ENCODE measurements at regions not wholly inside any gene's neighbourhood (a gene's known extent, or its start where the extent isn't known, plus 50 kb on each side); places are given as distances from the start of the nearest gene placed in this dataset.

DNA sequence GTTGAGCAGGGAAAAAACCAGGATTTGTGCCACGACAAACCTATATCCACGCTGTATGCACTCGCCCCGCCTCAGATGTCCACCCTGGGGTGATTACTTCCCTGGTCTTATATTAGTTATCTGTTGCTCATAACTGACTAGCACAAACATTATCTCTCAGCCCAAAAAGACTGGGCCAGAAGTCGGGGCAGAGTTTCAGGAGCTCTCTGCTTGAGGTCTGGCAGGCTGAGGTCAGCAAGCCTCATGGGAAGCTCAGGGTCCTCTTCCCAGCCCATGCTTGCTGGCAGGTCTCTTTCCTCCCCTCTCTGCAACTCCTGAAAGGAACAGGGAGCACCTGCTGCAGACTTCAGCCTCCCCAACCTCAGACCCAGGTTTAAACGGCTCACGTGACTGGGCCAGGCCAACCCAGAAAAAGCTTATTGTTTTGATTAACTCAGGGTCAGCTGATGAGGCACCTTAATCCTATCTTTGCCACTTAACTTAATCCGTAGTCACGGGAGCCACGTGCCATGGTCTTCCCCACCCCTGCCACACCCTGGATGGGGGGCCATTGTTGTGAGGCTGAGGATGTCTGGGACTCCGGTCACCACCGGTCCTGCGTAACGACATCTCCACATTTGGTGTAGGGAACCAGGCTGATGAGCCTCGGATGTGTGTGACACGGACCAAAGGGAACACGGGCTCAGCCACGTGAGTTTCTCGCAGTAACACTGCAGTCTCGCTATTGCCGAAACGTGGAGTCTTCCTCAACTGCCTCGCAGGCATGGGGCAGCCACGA lies 123.7 kb upstream of the IRX4 start:
- no peak overlapping the region for H3K4me3 Mint-ChIP-seq
- TF ChIP-seq, protein P1, sequence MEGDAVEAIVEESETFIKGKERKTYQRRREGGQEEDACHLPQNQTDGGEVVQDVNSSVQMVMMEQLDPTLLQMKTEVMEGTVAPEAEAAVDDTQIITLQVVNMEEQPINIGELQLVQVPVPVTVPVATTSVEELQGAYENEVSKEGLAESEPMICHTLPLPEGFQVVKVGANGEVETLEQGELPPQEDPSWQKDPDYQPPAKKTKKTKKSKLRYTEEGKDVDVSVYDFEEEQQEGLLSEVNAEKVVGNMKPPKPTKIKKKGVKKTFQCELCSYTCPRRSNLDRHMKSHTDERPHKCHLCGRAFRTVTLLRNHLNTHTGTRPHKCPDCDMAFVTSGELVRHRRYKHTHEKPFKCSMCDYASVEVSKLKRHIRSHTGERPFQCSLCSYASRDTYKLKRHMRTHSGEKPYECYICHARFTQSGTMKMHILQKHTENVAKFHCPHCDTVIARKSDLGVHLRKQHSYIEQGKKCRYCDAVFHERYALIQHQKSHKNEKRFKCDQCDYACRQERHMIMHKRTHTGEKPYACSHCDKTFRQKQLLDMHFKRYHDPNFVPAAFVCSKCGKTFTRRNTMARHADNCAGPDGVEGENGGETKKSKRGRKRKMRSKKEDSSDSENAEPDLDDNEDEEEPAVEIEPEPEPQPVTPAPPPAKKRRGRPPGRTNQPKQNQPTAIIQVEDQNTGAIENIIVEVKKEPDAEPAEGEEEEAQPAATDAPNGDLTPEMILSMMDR (IDR thresholded peaks at IDR 0.05; ENCODE audit: unreplicated experiment), result no peak

DNA sequence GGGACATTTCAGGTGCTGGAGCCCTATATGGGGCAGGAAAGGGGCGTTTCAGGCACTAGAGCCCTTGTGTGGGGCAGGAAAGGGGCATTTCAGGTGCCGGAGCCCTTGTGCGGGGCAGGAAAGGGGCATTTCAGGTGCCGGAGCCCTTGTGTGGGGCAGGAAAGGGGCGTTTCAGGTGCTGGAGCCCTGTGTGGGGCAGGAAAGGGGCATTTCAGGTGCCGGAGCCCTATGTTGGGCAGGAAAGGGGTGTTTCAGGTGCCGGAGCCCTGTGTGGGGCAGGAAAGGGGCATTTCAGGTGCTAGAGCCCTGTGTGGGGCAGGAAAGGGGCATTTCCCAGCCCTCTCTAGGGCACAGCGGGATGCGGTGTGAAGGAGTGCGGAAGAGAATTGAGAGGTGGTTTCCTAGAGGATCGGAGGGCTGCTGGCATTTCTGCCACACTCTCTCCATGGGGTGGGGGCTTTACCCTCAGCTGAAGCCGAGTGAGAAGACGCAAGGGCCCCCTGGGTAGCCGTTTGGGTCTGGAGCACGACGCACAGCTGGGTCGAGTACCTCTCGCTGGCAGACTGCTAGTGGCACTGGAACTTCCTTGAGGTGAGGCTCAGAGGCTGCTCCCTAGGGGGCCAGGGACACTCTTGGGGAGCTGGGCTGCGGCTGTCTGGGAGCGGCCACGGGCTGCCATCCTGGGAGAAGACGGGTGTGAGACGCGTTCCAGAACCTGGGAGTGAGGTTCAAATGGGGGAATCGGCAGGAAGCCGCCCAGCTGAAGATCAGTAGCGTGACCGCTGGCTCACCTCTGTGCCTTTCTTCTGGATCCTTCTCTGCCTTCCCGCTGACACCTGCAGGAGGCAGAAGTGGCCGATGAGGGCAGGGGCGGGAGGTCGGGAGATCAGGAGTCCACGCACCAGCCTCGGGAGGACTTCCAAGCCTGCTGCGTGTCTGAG lies 122.6 kb upstream of the IRX4 start:
- Mint-ChIP-seq H3K9me3 (no peaks in the 10 kb centered on the region), H3K36me3 (no peaks in the 10 kb centered on the region), H3K27me3 (ENCODE audit: low read depth) (peaks cover 56% of the 10 kb centered on the region), H3K4me1 (peaks cover 12% of the 10 kb centered on the region), H3K4me3 (no peak overlapping the region), H3K27ac (no peak overlapping the region)
- TF ChIP-seq, protein P1 (IDR thresholded peaks at IDR 0.05; ENCODE audit: unreplicated experiment), result no peak
- DNase-seq (ENCODE audit: low spot score in 2 of 2, unreplicated experiment in 2 of 2), result no peak

More for the DNA sequence above, 123.7 kb upstream of the IRX4 start:
- Mint-ChIP-seq H3K9me3 (no peaks in the 10 kb centered on the region), H3K27me3 (ENCODE audit: low read depth) (peaks cover 47% of the 10 kb centered on the region), H3K27ac (no peak overlapping the region), H3K4me1 (peaks cover 12% of the 10 kb centered on the region), H3K36me3 (no peaks in the 10 kb centered on the region)
- DNase-seq (ENCODE audit: low spot score in 2 of 2, unreplicated experiment in 2 of 2), result no peak

DNA sequence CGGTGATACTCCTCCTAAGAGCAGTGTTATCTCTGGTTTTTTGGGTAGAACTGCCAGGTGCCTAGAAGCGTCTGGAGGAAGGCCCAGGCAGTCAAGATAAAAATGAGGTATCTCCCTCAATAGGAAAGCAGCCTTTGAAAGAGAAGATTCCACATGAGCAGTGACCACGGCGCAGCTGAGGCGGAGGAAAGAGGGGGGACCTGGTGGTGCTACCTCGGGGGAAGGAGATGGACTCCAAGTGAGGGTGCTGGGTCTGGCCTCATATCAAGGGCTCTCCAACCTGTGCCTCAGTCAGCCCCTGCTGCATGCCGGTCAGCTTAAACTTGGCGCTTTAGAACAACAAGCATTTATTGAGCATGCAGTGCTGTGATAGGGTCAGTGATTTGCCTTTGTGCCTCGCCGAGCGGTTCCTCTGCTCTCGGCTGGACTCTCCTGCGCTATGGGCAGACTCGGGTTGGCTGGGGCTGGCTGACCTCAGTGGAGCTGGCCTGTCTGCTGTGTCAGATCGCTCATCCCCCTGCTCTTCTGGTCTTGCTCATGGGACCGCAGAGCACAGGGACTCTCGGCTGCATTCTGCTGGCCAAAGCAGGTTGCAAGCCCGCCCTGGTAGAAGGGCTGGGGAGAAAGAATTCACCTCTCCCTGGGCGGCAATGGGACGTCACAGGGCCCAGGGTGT lies 121.1 kb upstream of the IRX4 start:
- no peaks in the 10 kb centered on the region for H3K36me3 Mint-ChIP-seq
- TF ChIP-seq, protein P1 (IDR thresholded peaks at IDR 0.05; ENCODE audit: unreplicated experiment), result no peak
- H3K4me1 Mint-ChIP-seq, result peaks cover 8% of the 10 kb centered on the region
- H3K9me3 Mint-ChIP-seq, result no peaks in the 10 kb centered on the region
- DNase-seq (ENCODE audit: low spot score in 2 of 2, unreplicated experiment in 2 of 2), result no peak
- peaks cover 65% of the 10 kb centered on the region for H3K27me3 Mint-ChIP-seq (ENCODE audit: low read depth)
- no peak overlapping the region for H3K4me3 Mint-ChIP-seq
- H3K27ac Mint-ChIP-seq, result no peak overlapping the region

DNA sequence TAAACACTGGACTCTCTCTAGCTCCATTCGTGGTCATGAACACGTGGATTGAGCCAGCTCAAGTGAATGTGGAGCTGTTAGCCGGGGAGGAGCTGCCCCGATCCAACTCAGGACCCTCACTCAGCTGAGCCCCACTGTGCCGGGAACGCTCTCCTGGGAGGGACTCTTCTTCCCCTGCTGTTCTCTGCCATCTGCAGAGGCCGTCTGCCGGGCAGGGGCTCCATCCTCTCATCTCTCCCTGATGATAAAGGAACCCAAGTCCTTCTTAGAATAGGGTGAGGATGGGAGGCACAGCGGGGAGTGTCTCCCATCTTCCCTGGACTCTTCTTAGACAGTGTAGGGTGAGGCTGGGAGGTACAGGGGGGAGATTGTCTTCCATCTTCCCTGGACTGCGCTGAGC lies 120.5 kb upstream of the IRX4 start:
- Mint-ChIP-seq H3K27me3 (ENCODE audit: low read depth) (peaks cover 63% of the 10 kb centered on the region), H3K9me3 (peaks cover 3% of the 10 kb centered on the region), H3K4me3 (no peak overlapping the region), H3K4me1 (peaks cover 2% of the 10 kb centered on the region), H3K27ac (no peak overlapping the region), H3K36me3 (no peaks in the 10 kb centered on the region)
- TF ChIP-seq, protein P1 (IDR thresholded peaks at IDR 0.05; ENCODE audit: unreplicated experiment), result no peak
- DNase-seq (ENCODE audit: low spot score in 2 of 2, unreplicated experiment in 2 of 2), result no peak

DNA sequence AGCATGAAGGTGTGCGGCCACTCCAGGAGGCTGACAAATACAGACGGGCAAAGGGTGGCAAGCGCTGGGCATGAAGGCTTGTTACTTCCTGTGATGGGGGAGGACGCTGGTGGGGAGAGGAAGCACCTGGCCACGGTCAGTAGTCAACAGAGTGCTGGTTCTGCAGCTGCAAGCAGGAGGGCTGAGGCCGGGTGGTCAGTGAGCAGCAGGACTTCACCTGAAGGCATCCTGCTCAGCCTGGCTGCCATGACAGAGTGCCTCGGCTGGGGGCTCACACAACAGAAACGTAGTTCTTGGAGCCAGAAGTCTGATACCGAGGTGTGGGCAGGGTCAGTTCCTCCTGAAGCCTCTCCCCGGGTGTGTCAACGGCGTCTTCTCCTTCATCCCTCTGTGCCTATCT lies 118.6 kb upstream of the IRX4 start:
- no peak overlapping the region for H3K4me3 Mint-ChIP-seq
- TF ChIP-seq, protein P1 (IDR thresholded peaks at IDR 0.05; ENCODE audit: unreplicated experiment), result no peak
- H3K4me1 Mint-ChIP-seq, result no peaks in the 10 kb centered on the region
- DNase-seq (ENCODE audit: low spot score in 2 of 2, unreplicated experiment in 2 of 2), result no peak
- no peak overlapping the region for H3K27ac Mint-ChIP-seq
- no peaks in the 10 kb centered on the region for H3K36me3 Mint-ChIP-seq
- peaks cover 66% of the 10 kb centered on the region for H3K27me3 Mint-ChIP-seq (ENCODE audit: low read depth)
- H3K9me3 Mint-ChIP-seq, result peaks cover 8% of the 10 kb centered on the region
